Stimulated activated CD8-positive, alpha-beta memory T cell treated with anti-CD3 and anti-CD28 coated beads, Interleukin-4, amount 100 ng/mL, for 48 hours (primary cell): ENCODE measurements at regions not wholly inside any gene's neighbourhood (a gene's known extent, or its start where the extent isn't known, plus 50 kb on each side); places are given as distances from the start of the nearest gene placed in this dataset.

Experiments used
- DNase-seq: peaks from one replicate; pipeline ENCODE4 v3.0.0-alpha.2; 2020

- no peak for DNase-seq
These were observed 53.8 kb upstream of the RANBP3L start for GRCh38 chr5:36355516-36355915.

DNA sequence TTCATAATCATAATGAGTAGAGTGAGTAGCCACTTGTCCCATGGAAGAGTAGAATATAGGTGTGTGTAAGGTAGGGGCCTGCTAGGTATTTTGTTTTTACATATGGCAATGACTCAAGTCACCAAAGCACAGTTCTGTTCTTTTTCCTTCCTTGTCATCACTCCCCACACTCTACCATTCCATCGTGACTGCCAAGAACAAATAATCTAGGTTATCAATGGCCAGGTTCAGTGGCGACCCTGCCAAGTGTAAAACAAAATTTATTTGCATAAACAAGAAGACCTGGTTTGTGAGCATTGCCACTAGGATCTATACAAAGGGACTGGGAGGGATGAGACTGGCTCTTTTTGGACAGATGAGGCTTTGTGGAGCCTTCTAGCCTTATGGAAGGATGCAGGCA is 55.2 kb upstream of the RANBP3L start:
- no peak for DNase-seq

DNA sequence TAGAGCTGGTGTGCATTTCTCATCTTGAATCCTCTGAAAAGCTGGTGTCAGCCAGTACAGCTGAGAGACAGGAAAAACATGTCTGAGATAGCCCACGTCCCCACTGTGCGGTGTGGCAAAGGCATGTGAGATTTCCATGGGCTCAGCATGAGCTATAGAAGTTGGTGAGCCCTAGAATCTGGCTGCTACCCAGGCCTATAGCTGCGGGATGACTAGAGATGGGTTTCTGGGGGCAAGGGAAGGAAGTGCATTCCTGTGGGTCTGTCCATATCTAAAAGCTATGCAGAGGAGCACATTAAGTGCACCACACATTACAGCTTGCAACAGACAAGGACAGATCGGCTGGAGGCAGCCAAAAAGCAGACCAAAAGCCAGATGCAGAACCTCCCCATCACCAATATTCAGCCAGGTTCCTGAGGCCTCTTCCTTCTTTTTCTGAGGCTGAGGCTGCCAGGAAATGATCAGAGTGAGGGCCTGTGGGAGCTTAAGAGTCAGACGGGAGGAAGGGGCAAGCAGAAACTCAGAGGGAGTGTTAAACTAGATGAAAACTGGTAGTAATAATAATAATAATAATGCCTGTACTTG is 55.8 kb upstream of the RANBP3L start:
- DNase-seq = no peak

DNA sequence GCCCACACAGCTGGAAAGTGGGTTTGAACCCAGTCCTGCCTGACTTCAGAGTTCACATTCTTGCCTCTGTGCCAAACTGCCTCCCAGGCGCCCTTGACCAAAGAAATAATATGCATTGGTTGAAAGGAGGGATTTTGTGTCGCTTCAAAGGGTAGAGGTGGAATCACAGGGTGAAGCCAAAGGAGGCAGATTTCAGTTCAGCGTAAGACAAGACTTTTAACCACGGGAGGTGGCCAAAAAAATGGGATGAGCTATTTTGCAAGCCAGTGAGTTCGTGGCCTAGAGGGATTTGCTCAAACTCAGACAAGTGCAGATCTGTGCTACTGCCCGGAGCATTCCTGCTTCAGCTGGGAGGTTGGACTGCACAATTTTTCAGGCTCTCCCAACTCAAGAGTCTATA is 57.6 kb upstream of the RANBP3L start:
- DNase-seq = no peak

- no peak for DNase-seq
These were observed 58.6 kb upstream of the RANBP3L start for GRCh38 chr5:36360307-36360706.

GRCh38 chr5:36363101-36363500 is 61.4 kb upstream of the RANBP3L start:
- no peak for DNase-seq

- no peak for DNase-seq
These were observed 62.0 kb upstream of the RANBP3L start for GRCh38 chr5:36363744-36364143.

GRCh38 chr5:36364473-36364872 is 62.8 kb upstream of the RANBP3L start:
- no peak for DNase-seq

DNA sequence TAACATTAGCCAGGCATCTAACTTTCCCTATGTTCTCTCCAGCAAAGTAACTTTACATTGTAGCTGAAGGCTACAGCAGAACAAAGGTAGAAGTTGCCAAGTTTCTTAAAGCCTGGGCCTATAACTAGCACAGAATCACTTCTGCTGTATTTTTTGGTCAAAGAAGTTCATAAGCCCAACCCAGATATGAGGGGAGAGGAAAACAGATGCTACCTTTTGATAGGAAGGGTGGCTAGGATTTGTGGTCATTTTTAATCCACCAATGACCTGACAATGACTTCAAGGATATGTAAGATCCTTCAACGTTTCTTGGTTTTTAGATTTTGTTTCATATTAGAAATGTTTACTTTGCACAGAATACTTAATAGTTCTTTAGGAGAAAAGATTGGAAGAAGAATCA is 64.2 kb upstream of the RANBP3L start:
- no peak for DNase-seq

DNA sequence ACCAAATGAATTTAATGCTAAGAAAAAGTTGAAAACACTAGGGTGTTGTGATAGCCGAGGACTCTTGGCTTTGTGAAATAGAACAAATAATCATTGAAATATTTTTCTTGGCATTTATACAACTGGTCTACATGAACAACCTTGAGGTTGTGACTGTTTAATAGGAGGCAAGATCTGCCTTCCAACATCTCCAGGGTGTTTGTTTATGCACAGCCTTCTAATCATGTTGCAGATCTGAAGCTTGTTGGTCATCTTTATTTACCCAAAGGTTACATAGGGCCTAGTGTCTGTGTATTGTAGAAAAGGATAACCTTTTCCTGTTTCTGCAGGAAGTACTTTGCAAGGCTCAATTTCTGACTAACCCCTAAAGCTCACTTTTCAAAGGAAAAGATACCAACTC is 65.2 kb upstream of the RANBP3L start:
- no peak for DNase-seq

DNA sequence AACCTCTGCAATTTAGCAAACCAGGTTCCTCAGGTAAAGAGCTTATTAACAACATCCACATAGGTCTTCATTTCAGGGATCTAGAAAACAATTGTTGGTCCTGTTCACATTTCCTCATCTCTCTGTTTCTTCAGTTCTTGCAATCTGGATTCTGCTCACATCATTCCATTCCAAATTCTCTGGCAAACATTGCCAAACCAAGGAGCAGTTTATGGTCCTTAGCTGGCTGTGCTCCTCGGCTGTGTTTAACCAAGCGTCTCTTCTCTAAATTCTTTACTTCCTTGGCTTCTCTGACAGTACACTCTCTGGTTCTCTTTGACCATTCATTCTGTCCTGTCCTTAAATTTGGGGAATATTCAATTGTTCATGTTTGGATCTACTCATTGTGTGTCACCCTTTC is 65.8 kb upstream of the RANBP3L start:
- DNase-seq = no peak

DNA sequence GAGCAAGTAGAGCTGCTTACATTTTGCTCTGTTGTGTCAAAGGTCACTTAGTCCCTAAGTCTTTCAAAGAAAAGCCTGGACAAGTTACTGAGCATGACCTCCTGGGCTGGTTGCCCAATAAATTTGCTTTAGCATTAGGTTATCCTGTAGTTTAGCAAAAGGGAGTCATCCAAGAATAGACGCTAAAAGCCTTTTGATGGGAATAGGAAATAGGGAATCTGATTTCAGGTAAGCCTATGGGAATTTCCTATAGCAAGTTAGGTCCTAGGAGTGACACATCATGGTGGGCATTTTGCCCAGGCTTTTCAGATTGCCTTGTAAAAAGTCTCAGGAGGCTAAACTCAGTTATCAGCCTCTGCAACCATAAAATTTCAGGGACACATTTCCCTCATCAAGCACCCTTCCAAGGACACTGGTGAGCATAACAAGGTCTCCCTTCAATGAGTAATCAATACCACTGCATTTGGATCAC is 67.6 kb upstream of the RANBP3L start:
- no peak for DNase-seq

GRCh38 chr5:36370073-36370472 is 68.4 kb upstream of the RANBP3L start:
- no peak for DNase-seq

DNA sequence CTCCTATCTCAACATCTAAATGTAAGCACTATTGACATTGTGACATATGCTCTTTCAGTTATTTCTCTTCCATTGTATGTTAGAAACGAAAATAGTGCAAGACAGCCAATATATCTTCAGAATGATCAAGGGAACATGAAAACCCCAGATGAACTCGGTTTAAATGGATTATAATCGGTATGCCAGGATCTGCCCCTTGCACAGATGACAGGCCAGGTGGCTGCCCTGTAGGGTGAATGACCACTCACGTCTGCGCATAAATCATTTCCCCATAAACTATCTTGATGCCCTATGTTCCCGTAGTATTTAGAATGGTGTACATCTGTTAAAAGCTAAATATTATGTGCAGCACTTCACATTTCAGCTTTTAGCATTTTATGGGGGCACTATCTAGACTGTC is 69.7 kb upstream of the RANBP3L start:
- DNase-seq = no peak

- no peak for DNase-seq
These were observed 71.9 kb upstream of the RANBP3L start for GRCh38 chr5:36373527-36374086.

GRCh38 chr5:36374266-36374862 is 72.7 kb upstream of the RANBP3L start:
- DNase-seq = no peak

DNA sequence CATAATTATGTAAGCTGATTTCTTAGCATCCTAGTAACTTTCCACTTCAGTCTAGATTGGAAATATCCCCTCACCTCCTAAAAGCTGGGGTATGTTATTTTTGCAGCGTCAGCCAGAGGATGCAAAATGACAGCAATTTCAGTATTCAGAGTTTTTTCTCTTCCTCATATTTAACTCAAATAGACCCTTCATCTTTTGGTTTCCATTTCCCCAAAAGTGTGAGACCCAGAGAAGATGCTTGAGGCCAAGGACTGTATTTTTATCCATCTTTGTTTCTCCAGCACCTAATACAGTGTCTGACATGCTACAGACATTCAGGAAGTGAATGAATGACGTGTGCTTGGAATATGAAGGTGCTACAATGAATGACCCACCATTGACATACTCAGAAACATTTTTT is 75.5 kb upstream of the RANBP3L start:
- no peak for DNase-seq

- no peak for DNase-seq
These were observed 76.8 kb upstream of the RANBP3L start for GRCh38 chr5:36378551-36378950.

- no peak for DNase-seq
These were observed 81.2 kb upstream of the RANBP3L start for GRCh38 chr5:36382890-36383289.

DNA sequence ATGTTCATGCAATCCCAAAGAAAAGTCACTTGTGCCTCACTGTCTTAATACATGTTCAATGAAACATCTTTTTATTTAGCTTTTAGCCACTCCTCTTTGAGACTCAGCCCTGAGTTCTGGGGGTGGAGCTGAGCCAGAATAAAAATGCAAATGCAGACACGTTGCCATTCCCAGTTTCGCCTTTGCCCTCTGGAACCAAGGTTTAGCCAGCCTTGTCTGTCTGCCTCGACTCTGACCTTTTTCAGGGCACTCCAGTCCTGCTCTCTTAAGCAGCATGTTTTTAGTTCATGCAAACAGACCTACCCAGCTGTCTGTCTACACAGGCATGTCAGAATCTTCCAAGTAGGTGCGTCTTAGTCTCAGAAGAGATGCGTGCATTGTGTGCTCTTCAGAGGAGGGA is 82.2 kb upstream of the RANBP3L start:
- no peak for DNase-seq

- no peak for DNase-seq
These were observed 83.1 kb upstream of the RANBP3L start for GRCh38 chr5:36384845-36385244.

GRCh38 chr5:36385495-36385894 is 83.8 kb upstream of the RANBP3L start:
- DNase-seq = no peak

DNA sequence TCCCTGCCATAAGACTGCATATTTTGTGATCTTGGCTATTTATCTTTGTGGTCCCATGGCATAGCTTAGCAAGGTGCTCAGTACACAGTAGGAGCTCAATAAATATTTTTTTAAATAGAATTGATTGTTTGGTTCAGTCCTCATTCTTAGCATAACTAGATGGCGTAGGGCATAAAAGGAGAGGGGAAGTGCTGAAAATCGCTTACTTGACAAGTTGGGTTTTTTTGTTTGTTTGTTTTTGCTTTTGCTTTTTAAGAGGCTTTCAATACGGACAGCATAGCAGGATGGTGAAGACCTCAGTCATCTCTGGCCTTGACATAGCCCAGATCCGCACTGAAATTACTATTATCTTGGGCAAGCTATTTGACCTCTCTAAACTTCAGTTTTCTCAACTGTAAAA is 86.6 kb upstream of the RANBP3L start:
- no peak for DNase-seq

GRCh38 chr5:36389245-36389644 is 87.5 kb upstream of the RANBP3L start:
- no peak for DNase-seq

DNA sequence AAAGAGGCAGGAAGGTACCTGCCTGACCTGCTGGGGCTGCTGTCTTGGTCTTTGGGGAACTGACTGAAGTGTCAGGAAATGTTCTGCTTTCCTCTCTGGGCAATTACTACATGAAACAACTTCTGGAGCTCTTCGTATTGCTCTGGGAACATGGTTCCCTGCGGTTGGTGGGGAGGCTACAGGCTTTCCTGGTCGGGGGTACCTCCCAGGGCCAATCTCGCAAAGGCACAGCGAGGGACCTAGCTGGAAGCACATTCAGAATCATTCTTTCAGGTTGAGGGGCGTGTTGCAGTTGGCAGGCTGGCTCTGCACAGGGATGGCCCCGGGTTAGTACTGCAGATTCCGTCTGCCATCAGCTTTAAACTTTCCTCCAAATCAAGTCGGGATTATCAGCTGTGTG is 88.9 kb upstream of the RANBP3L start:
- no peak for DNase-seq
